H1 (cell line): ENCODE measurements at regions not wholly inside any gene's neighbourhood (a gene's known extent, or its start where the extent isn't known, plus 50 kb on each side); places are given as distances from the start of the nearest gene placed in this dataset.

Source experiments
- CTCF ChIA-PET: fragments of 300-600 bp; sonication (Branson Sonifier 250); formaldehyde crosslinking; loops from one replicate; lab custom pipeline; 2021; ENCODE audit not compliant: partially characterized antibody; lab: Charles Lee
- POLR2A ChIA-PET: fragments of 300-600 bp; sonication (Branson Sonifier 250); formaldehyde crosslinking; loops from one replicate; lab custom pipeline; 2021; ENCODE audit warnings: inconsistent platforms; ENCODE audit not compliant: partially characterized antibody; lab: Charles Lee
- DNase-seq, 2 experiments: peaks; one replicate each; pipeline versions ENCODE4 v3.0.0 to v3.0.0-alpha.2; 2010 to 2022; ENCODE audit warnings: low spot score in 2 of 2, low read depth in 1 of 2, mixed read lengths in 1 of 2
- FAIRE-seq: peaks from 2 replicates; lab custom pipeline; 2011; peaks lifted over from hg19 to GRCh38; lab: Jason Lieb, UNC
- H2AFZ ChIP-seq: 2 replicates; pipeline ENCODE4 v1.8.1; 2012; ENCODE audit warnings: low read length, inconsistent platforms
- H2AK5ac ChIP-seq: 2 replicates; pipeline ENCODE4 v1.6.1; 2013; ENCODE audit warnings: low read depth, low read length
- H2BK120ac ChIP-seq: replicated peaks from 2 replicates; pipeline ENCODE3; 2013; ENCODE audit warnings: low read depth, low read length, inconsistent platforms
- H2BK12ac ChIP-seq: 2 replicates; pipeline ENCODE4 v1.6.1; 2013; ENCODE audit warnings: low read depth, low read length
- H2BK15ac ChIP-seq: 2 replicates; pipeline ENCODE4 v1.6.1; 2013; ENCODE audit warnings: low read length
- H2BK20ac ChIP-seq: 2 replicates; pipeline ENCODE4 v1.6.1; 2013; ENCODE audit warnings: low read length
- H2BK5ac ChIP-seq: 2 replicates; pipeline ENCODE4 v1.6.1; 2013; ENCODE audit warnings: low read depth, low read length
- H3K14ac ChIP-seq: 2 replicates; pipeline ENCODE4 v1.6.1; 2013; ENCODE audit warnings: inconsistent platforms; ENCODE audit not compliant: insufficient read length
- H3K18ac ChIP-seq: 2 replicates; pipeline ENCODE4 v1.6.1; 2013; ENCODE audit warnings: low read length; ENCODE audit errors: extremely low read depth
- H3K23ac ChIP-seq: 2 replicates; pipeline ENCODE4 v1.6.1; 2013; ENCODE audit warnings: inconsistent platforms; ENCODE audit not compliant: insufficient read length
- H3K23me2 ChIP-seq: 2 replicates; pipeline ENCODE4 v1.6.1; 2013; ENCODE audit warnings: low read depth, low read length
- H3K27ac ChIP-seq: 2 replicates; pipeline ENCODE4 v1.6.1; 2011; ENCODE audit warnings: low read depth, low read length, inconsistent platforms
- H3K27me3 ChIP-seq, 4 experiments: replicated peaks in 1 of 4; 1 replicate in 1 of 4; 2 replicates in 3 of 4; pipeline versions ENCODE4 v1.6.1 to v1.8.1; 2011 to 2013; ENCODE audit warnings: low read length in 3 of 4, mild to moderate bottlenecking in 3 of 4, inconsistent platforms in 2 of 4, mixed read lengths in 2 of 4, moderate library complexity in 1 of 4; ENCODE audit not compliant: control insufficient read depth in 3 of 4, insufficient read depth in 3 of 4; ENCODE audit errors: extremely low read depth in 1 of 4
- H3K36me3 ChIP-seq, 4 experiments: 2 replicates each; pipeline versions ENCODE4 v1.6.1 to v1.8.1; 2011 to 2013; ENCODE audit warnings: mild to moderate bottlenecking in 4 of 4, low read length in 3 of 4, moderate library complexity in 2 of 4, control low read depth in 1 of 4, inconsistent platforms in 1 of 4; ENCODE audit not compliant: insufficient read depth in 4 of 4, control insufficient read depth in 2 of 4
- H3K4ac ChIP-seq: replicated peaks from 2 replicates; pipeline ENCODE3; 2013; ENCODE audit warnings: low read length, low read depth, mixed read lengths, inconsistent platforms; ENCODE audit not compliant: insufficient read length
- H3K4me1 ChIP-seq, 4 experiments: replicated peaks in 1 of 4; 1 replicate in 1 of 4; 2 replicates in 3 of 4; pipeline versions ENCODE4 v1.6.1 to v1.8.1; 2011 to 2013; ENCODE audit warnings: low read length in 3 of 4, inconsistent platforms in 2 of 4, mixed read lengths in 1 of 4; ENCODE audit not compliant: insufficient read depth in 4 of 4, control insufficient read depth in 3 of 4
- H3K4me2 ChIP-seq, 2 experiments: 2 replicates each; pipeline versions ENCODE4 v1.6.1 to v1.8.1; 2011 to 2013; ENCODE audit warnings: low read depth in 2 of 2, low read length in 2 of 2, control low read depth in 1 of 2, inconsistent platforms in 1 of 2, mild to moderate bottlenecking in 1 of 2; ENCODE audit not compliant: insufficient read depth in 1 of 2
- H3K4me3 ChIP-seq, 4 experiments: fragments of 200-600, 300-600 bp in 1 of 4; sonication (generic), shearing (Covaris generic), sonication (Bioruptor Twin) in 1 of 4; 2 replicates each; pipeline versions ENCODE4 v1.5.1 to v1.8.1; 2011 to 2016; ENCODE audit warnings: low read length in 4 of 4, low read depth in 3 of 4, control low read depth in 2 of 4, inconsistent platforms in 2 of 4, mild to moderate bottlenecking in 2 of 4, mixed read lengths in 1 of 4, moderate library complexity in 1 of 4; ENCODE audit not compliant: insufficient read depth in 2 of 4; ENCODE audit errors: extremely low read depth in 1 of 4
- H3K56ac ChIP-seq: replicated peaks from 2 replicates; pipeline ENCODE3; 2013; ENCODE audit warnings: low read depth, mild to moderate bottlenecking, mixed read lengths, low read length, inconsistent platforms; ENCODE audit not compliant: insufficient read length
- H3K79me1 ChIP-seq: 2 replicates; pipeline ENCODE4 v1.6.1; 2013; ENCODE audit warnings: low read depth, low read length, control low read depth
- H3K79me2 ChIP-seq, 2 experiments: 2 replicates each; pipeline versions ENCODE4 v1.6.1 to v1.8.1; 2012 to 2013; ENCODE audit warnings: low read length in 2 of 2, mild to moderate bottlenecking in 2 of 2, inconsistent platforms in 1 of 2; ENCODE audit not compliant: insufficient read depth in 2 of 2, control insufficient read depth in 1 of 2
- H3K9ac ChIP-seq, 4 experiments: replicated peaks in 1 of 4; 1 replicate in 1 of 4; 2 replicates in 3 of 4; pipeline versions ENCODE4 v1.6.1 to v1.8.1; 2011 to 2013; ENCODE audit warnings: low read depth in 3 of 4, low read length in 3 of 4, control low read depth in 2 of 4, mild to moderate bottlenecking in 2 of 4, moderate library complexity in 2 of 4, inconsistent platforms in 1 of 4; ENCODE audit errors: extremely low read depth in 1 of 4
- H3K9me3 ChIP-seq, 2 experiments: 2 replicates each; pipeline versions ENCODE4 v1.6.1 to v1.8.1; 2012 to 2013; ENCODE audit warnings: mild to moderate bottlenecking in 2 of 2, moderate library complexity in 2 of 2, control low read depth in 1 of 2, inconsistent platforms in 1 of 2, low read depth in 1 of 2, low read length in 1 of 2, mixed read lengths in 1 of 2; ENCODE audit not compliant: insufficient read depth in 2 of 2
- H4K20me1 ChIP-seq, 2 experiments: replicated peaks in 1 of 2; 2 replicates each; pipeline versions ENCODE3 to v1.8.1; 2011 to 2013; ENCODE audit warnings: inconsistent platforms in 2 of 2, low read length in 2 of 2, mild to moderate bottlenecking in 1 of 2; ENCODE audit not compliant: insufficient read depth in 2 of 2, control insufficient read depth in 1 of 2
- H4K5ac ChIP-seq: 2 replicates; pipeline ENCODE4 v1.6.1; 2013; ENCODE audit warnings: low read length, low read depth, mixed read lengths, inconsistent platforms; ENCODE audit not compliant: insufficient read length
- H4K8ac ChIP-seq: 2 replicates; pipeline ENCODE4 v1.8.0; 2013; ENCODE audit warnings: mild to moderate bottlenecking, moderate library complexity, low read length, inconsistent platforms; ENCODE audit not compliant: insufficient read depth; ENCODE audit errors: extremely low read depth
- H4K91ac ChIP-seq: replicated peaks from 2 replicates; pipeline ENCODE3; 2013; ENCODE audit warnings: low read length, mixed read lengths, inconsistent platforms; ENCODE audit not compliant: insufficient read length
- EP300 ChIP-seq, 2 experiments: IDR thresholded peaks; 1 replicate in 1 of 2; 2 replicates in 1 of 2; pipeline ENCODE4 v1.6.1; 2011 to 2012; ENCODE audit warnings: low read depth in 2 of 2, low read length in 2 of 2, mild to moderate bottlenecking in 2 of 2, borderline replicate concordance in 1 of 2, inconsistent platforms in 1 of 2, moderate library complexity in 1 of 2
- EZH2 ChIP-seq: fragments of 200-600 bp; sonication (generic); IDR thresholded peaks from 2 replicates; pipeline ENCODE4 v1.7.1; 2012; ENCODE audit warnings: low read depth, mild to moderate bottlenecking, moderate library complexity, low read length, inconsistent platforms; ENCODE audit not compliant: severe bottlenecking
- JUND ChIP-seq: IDR thresholded peaks from 2 replicates; pipeline ENCODE4 v1.6.1; 2011; ENCODE audit warnings: mild to moderate bottlenecking, improper control_type of control experiment, low read length
- MAFK ChIP-seq: IDR thresholded peaks from 2 replicates; pipeline ENCODE4 v1.6.1; 2012; ENCODE audit warnings: low read depth, mild to moderate bottlenecking, improper control_type of control experiment, low read length
- POU5F1 ChIP-seq: IDR thresholded peaks from 2 replicates; pipeline ENCODE4 v1.6.1; 2011; ENCODE audit warnings: low read depth, mild to moderate bottlenecking, low read length, moderate library complexity
- RXRA ChIP-seq: IDR thresholded peaks from 2 replicates; pipeline ENCODE4 v1.6.1; 2011; ENCODE audit warnings: low read depth, mild to moderate bottlenecking, low read length, moderate library complexity; ENCODE audit not compliant: insufficient read depth
- SAP30 ChIP-seq: fragments of 300-600 bp; sonication (generic); IDR thresholded peaks from 2 replicates; pipeline ENCODE4 v1.7.1; 2012; ENCODE audit warnings: low read length, moderate library complexity, mild to moderate bottlenecking, inconsistent platforms; ENCODE audit not compliant: insufficient read depth, insufficient replicate concordance
- SIRT6 ChIP-seq: IDR thresholded peaks from one replicate; pipeline ENCODE4 v1.7.1; 2012; ENCODE audit warnings: low read length, inconsistent platforms
- SP2 ChIP-seq: IDR thresholded peaks from 2 replicates; pipeline ENCODE4 v1.6.1; 2012; ENCODE audit warnings: mild to moderate bottlenecking, low read length, inconsistent platforms
- TAF7 ChIP-seq: optimal IDR thresholded peaks from 2 replicates; pipeline ENCODE3; 2011; ENCODE audit warnings: low read depth, mild to moderate bottlenecking, inconsistent platforms, low read length, moderate library complexity, borderline replicate concordance
- TCF12 ChIP-seq: IDR thresholded peaks from 2 replicates; pipeline ENCODE4 v1.6.1; 2011; ENCODE audit warnings: low read depth, mild to moderate bottlenecking, low read length
- YY1 ChIP-seq: IDR thresholded peaks from 2 replicates; pipeline ENCODE4 v1.6.1; 2011; ENCODE audit warnings: low read depth, mild to moderate bottlenecking, low read length
- WGBS, 2 experiments: shearing (Covaris generic) in 1 of 2; methylation state at CpG; one replicate each; pipeline versions ENCODE4 v1.1.6 to v1.1.7; 2013 to 2015; ENCODE audit warnings: low lambda C conversion rate in 2 of 2, mixed read lengths in 2 of 2, inconsistent platforms in 1 of 2, low coverage in 1 of 2, missing lambda C conversion rate in 1 of 2; ENCODE audit not compliant: insufficient replicate concordance in 2 of 2, insufficient coverage in 1 of 2, insufficient read length in 1 of 2; ENCODE audit errors: extremely low coverage in 1 of 2, missing lambda C conversion rate in 1 of 2; 5-methylcytosine and 5-hydroxymethylcytosine counted together

DNA sequence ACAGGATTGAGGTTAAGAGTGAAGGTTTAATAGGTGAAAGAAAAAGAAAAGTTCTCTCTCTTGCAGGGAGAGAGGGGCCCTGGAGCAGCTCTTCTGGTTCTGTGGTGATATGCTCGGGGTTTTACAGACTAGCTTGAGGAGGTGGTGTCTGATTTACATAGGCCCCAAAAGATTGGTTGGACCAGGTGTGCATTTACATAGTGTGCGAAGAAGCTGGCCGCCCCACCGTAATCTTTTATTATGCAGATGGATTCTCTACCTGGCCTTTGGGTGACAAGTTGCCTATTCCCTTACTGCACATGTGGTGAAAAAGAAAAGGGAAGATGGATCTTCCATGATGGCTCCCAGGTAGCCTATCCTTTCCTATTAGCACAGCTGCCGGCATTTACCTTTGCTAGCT lies 219.9 kb upstream of the GRIA4 start:
- Histone ChIP-seq H3K23me2 (no peaks in the 10 kb centered on the region), H3K4ac (no peak overlapping the region), H3K9ac (no peak overlapping the region), H2BK15ac (no peak overlapping the region), H4K91ac (no peak overlapping the region), H3K27me3 (no peaks in the 10 kb centered on the region), H3K79me2 (no peaks in the 10 kb centered on the region), H2BK12ac (no peak overlapping the region), H4K5ac (no peak overlapping the region), H3K36me3 (no peaks in the 10 kb centered on the region), H3K4me3 (peak overlapping the region in 1 of 4 experiments; percentile 13; a peak in 1 of 8 replicates), H3K23ac (no peak overlapping the region), H2BK5ac (no peak overlapping the region; the same call in 1 of the 2 replicates), H3K18ac (no peak overlapping the region), H2BK120ac (no peak overlapping the region), H2BK20ac (no peak overlapping the region), H3K56ac (no peak overlapping the region), H3K4me1 (peaks cover 0 to 3% (median 0%) of the 10 kb centered on the region in 4 experiments; a peak in 1 of 7 replicates), H3K9me3 (no peaks in the 10 kb centered on the region), H3K79me1 (no peaks in the 10 kb centered on the region), H3K14ac (no peak overlapping the region), H3K27ac (no peak overlapping the region), H2AK5ac (no peak overlapping the region), H4K20me1 (no peaks in the 10 kb centered on the region), H3K4me2 (peak overlapping the region in 1 of 2 experiments; percentile 52; a peak in 2 of 4 replicates), H2AFZ (peak overlapping the region; percentile 4; the same call in 1 of the 2 replicates), H4K8ac (no peak overlapping the region)
- ChIA-PET POLR2A (interaction anchor here (0.7 kb wide), 1 partner anchor 473 kb away, joined by 3 read pairs; no protein-coding TSS in a partner anchor), CTCF (interaction anchor here (0.6 to 1.0 kb wide), 2 partner anchors 15 to 473 kb away, joined by 3 to 4 read pairs; no protein-coding TSS in a partner anchor)
- 50% methylated on average over 5 of the region's 5 CpGs; no CpG with 5 or more reads in 1 of the 2 experiments for WGBS, 2 experiments
- DNase-seq (peak; percentile 19 to 46), FAIRE-seq (peak; percentile 80)
- TF ChIP-seq JUND: no peak
- no peak for TF ChIP-seq SIRT6
- no peak for TF ChIP-seq EZH2
- no peak for TF ChIP-seq SAP30
- no peak for TF ChIP-seq SP2
- 0 out of 2 replicates have a peak, but pooled peaks have one; percentile 39 for TF ChIP-seq YY1
- no peak for TF ChIP-seq MAFK
- TF ChIP-seq RXRA: no peak
- TF ChIP-seq POU5F1: peak; percentile 59; the same call in 1 of the 2 replicates
- TF ChIP-seq TAF7: no peak
- TF ChIP-seq EP300 (IDR thresholded peaks at IDR 0.05; ENCODE audit: borderline replicate concordance in 1 of 2, low read depth in 2 of 2, low read length in 2 of 2): 0 out of 3 replicates have a peak, but pooled peaks of 1 of the 2 experiments have one; percentile 50
- peak; percentile 84; the same call in 1 of the 2 replicates for TF ChIP-seq TCF12
